Adrenal gland (tissue), 9 donors: ENCODE measurements at regions not wholly inside any gene's neighbourhood (a gene's known extent, or its start where the extent isn't known, plus 50 kb on each side); places are given as distances from the start of the nearest gene placed in this dataset.

Experiments
- DNase-seq, 7 donors: peaks; one replicate each; pipeline ENCODE4 v3.0.0-alpha.2; 2019 to 2020
- H3K27ac ChIP-seq, 5 donors: fragments of 200-600 bp; sonication (generic) in 4 of 5; 1 replicate in 3 of 5; 2 replicates in 2 of 5; pipeline versions ENCODE4 v1.5.1 to v1.8.0; 2016 to 2020; ENCODE audit warnings: mild to moderate bottlenecking in 1 of 5
- H3K27me3 ChIP-seq: fragments of 200-600 bp; 2 replicates; pipeline ENCODE4 v1.8.0; 2021
- H3K36me3 ChIP-seq, 2 donors: fragments of 200-600 bp; replicated peaks in 1 of 2; 1 replicate in 1 of 2; 2 replicates in 1 of 2; pipeline versions ENCODE4 v1.5.1 to v1.8.0; 2018 to 2022
- H3K4me1 ChIP-seq, 2 donors: fragments of 200-600 bp; replicated peaks in 1 of 2; 1 replicate in 1 of 2; 2 replicates in 1 of 2; pipeline versions ENCODE4 v1.5.1 to v1.8.0; 2018 to 2021
- H3K4me3 ChIP-seq, 4 donors: fragments of 200-600 bp; sonication (generic) in 3 of 4; one replicate each; pipeline ENCODE4 v1.5.1; 2016 to 2018
- H3K9me3 ChIP-seq, 3 donors: fragments of 200-600 bp; sonication (generic) in 1 of 3; replicated peaks in 1 of 3; 1 replicate in 2 of 3; 2 replicates in 1 of 3; pipeline versions ENCODE4 v1.5.1 to v1.8.0; 2016 to 2021
- POLR2A ChIP-seq, 2 donors: fragments of 450-650 bp; IDR thresholded peaks; one replicate each; pipeline ENCODE4 v1.6.1; 2017; ENCODE audit warnings: antibody characterized with exemption in 2 of 2, mild to moderate bottlenecking in 2 of 2, moderate library complexity in 1 of 2
- WGBS, 4 donors: extraction: QIAGEN DNeasy Blood & Tissue Kit in 2 of 4; methylation state at CpG; one replicate each; pipeline versions ENCODE4 v1.1.5 to v1.1.7; 2013 to 2017; 5-methylcytosine and 5-hydroxymethylcytosine counted together
- intact Hi-C, 2 donors: fragments of 100-400 bp; cut with DNase I; formaldehyde crosslinking; loops; one replicate each; pipeline versions ENCODE4 v1.14.1 to v1.15.0; 2022 to 2023
- TF ChIP-seq, protein P1 (sequence below), 6 experiments: fragments of 450-650 bp in 4 of 6; fragments of 200-600 bp in 2 of 6; sonication (generic) in 1 of 6; IDR thresholded peaks; 1 replicate in 5 of 6; 2 replicates in 1 of 6; pipeline versions ENCODE4 v1.5.1 to v1.8.0; 2016 to 2021; ENCODE audit warnings: antibody characterized with exemption in 6 of 6, mild to moderate bottlenecking in 2 of 6, moderate library complexity in 1 of 6
- donor health status: healthy with polysubstance abuse.
- donor health status: Bipolar disorder and iron deficiency.
- donor health status: DM: yes; HTN: yes; CAD: no.
- donor health status: DM: no; HTN: no; CAD: no.
- donor health status: DM: no; HTN: no; CAD: no.

- intact Hi-C loops: no loop called here
- Histone ChIP-seq H3K27ac (no peak overlapping the region), H3K4me1 (peaks cover 0 to 6% of the 10 kb centered on the region in 2 donors), H3K36me3 (no peaks in the 10 kb centered on the region), H3K27me3 (no peaks in the 10 kb centered on the region), H3K9me3 (no peaks in the 10 kb centered on the region), H3K4me3 (no peak overlapping the region)
- TF ChIP-seq, protein P1, sequence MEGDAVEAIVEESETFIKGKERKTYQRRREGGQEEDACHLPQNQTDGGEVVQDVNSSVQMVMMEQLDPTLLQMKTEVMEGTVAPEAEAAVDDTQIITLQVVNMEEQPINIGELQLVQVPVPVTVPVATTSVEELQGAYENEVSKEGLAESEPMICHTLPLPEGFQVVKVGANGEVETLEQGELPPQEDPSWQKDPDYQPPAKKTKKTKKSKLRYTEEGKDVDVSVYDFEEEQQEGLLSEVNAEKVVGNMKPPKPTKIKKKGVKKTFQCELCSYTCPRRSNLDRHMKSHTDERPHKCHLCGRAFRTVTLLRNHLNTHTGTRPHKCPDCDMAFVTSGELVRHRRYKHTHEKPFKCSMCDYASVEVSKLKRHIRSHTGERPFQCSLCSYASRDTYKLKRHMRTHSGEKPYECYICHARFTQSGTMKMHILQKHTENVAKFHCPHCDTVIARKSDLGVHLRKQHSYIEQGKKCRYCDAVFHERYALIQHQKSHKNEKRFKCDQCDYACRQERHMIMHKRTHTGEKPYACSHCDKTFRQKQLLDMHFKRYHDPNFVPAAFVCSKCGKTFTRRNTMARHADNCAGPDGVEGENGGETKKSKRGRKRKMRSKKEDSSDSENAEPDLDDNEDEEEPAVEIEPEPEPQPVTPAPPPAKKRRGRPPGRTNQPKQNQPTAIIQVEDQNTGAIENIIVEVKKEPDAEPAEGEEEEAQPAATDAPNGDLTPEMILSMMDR (IDR thresholded peaks at IDR 0.05): no peak
- TF ChIP-seq POLR2A (IDR thresholded peaks at IDR 0.05): no peak
- DNase-seq: no peak
Measured at GRCh38 chr5:116354699-116355098, 219.9 kb downstream of the SEMA6A start.

DNA sequence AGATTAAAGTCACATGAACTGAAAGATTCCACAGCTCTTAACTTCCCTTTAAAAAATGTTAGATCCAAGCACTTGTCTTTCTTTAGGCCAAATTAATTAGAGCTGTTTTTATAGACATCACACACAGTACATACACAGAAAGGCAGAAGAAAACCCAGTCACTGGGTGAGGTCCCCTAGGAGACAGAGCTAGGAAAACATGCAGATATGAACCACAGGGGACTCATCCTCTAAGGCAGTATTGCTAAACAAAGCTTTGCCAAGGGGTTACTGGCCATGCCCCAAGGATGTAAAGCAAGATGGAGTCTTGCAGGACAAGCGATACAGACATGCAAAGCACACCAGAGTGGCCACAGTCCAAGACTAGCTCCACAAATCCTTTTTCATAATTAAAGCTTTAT, 227.0 kb downstream of the SEMA6A start:
- Histone ChIP-seq H3K4me3 (no peak overlapping the region), H3K36me3 (no peaks in the 10 kb centered on the region), H3K27me3 (no peaks in the 10 kb centered on the region), H3K27ac (no peak overlapping the region), H3K9me3 (peaks cover 0 to 6% (median 0%) of the 10 kb centered on the region in 3 donors), H3K4me1 (no peaks in the 10 kb centered on the region)
- intact Hi-C loops: no loop called here
- WGBS, 4 donors: 85 to 98% (median 95%) methylated on average over 1 of the region's 1 CpG
- TF ChIP-seq, protein P1 (IDR thresholded peaks at IDR 0.05): no peak
- no peak for TF ChIP-seq POLR2A (IDR thresholded peaks at IDR 0.05)
- no peak for DNase-seq

- intact Hi-C loops: no loop called here
- TF ChIP-seq, protein P1 (IDR thresholded peaks at IDR 0.05): no peak
- TF ChIP-seq POLR2A (IDR thresholded peaks at IDR 0.05): no peak
- Histone ChIP-seq H3K4me1 (no peaks in the 10 kb centered on the region), H3K36me3 (no peaks in the 10 kb centered on the region), H3K27ac (no peak overlapping the region), H3K9me3 (peaks cover 0 to 6% (median 6%) of the 10 kb centered on the region in 3 donors), H3K4me3 (no peak overlapping the region), H3K27me3 (no peaks in the 10 kb centered on the region)
- WGBS, 4 donors: 58 to 63% (median 60%) methylated on average over 4 of the region's 4 CpGs
- no peak for DNase-seq
Measured at GRCh38 chr5:116343961-116344360, 230.7 kb downstream of the SEMA6A start.
